ENCODE measurements at regions not wholly inside any gene's neighbourhood (a gene's known extent, or its start where the extent isn't known, plus 50 kb on each side); places are given as distances from the start of the nearest gene placed in this dataset.

GRCh38 chr16:47958726-47959125, 197.1 kb downstream of the ABCC12 start:
- no peak for TF ChIP-seq POLR2AphosphoS5 (IDR thresholded peaks at IDR 0.05; ENCODE audit: low read depth, low read length)
- no peak for TF ChIP-seq POLR2A (IDR thresholded peaks at IDR 0.05; ENCODE audit: low read depth, low read length)
- TF ChIP-seq TAF1 (IDR thresholded peaks at IDR 0.05; ENCODE audit: low read depth, low read length): no peak
- no peak for TF ChIP-seq PAX5 (IDR thresholded peaks at IDR 0.05; ENCODE audit: insufficient read depth, low read length, severe bottlenecking)
